B cell (primary cell): ENCODE measurements at regions not wholly inside any gene's neighbourhood (a gene's known extent, or its start where the extent isn't known, plus 50 kb on each side); places are given as distances from the start of the nearest gene placed in this dataset.

ENCODE experiments used
- ATAC-seq: fragments of 200-7000 bp; cut with Tn5 transposase; one replicate; pipeline ENCODE4 v1.10.0; 2021; ENCODE audit warnings: low read depth, mild to moderate bottlenecking, moderate number of reproducible peaks, moderate library complexity
- CTCF ChIA-PET: fragments of 350-600 bp; sonication (Branson Sonifier 250); formaldehyde crosslinking; loops from one replicate; lab custom pipeline; 2021; ENCODE audit warnings: antibody characterized with exemption, inconsistent platforms; lab: Charles Lee
- POLR2A ChIA-PET: fragments of 350-600 bp; sonication (Branson Sonifier 250); formaldehyde crosslinking; loops from one replicate; lab custom pipeline; 2021; ENCODE audit warnings: antibody characterized with exemption; lab: Charles Lee
- DNase-seq: peaks from one replicate; pipeline ENCODE4 v3.0.0; 2013
- H2AFZ ChIP-seq: 2 replicates; pipeline ENCODE4 v1.6.1; 2012; ENCODE audit warnings: mild to moderate bottlenecking, low read depth, low read length; ENCODE audit not compliant: insufficient read depth, poor library complexity, severe bottlenecking
- H3K27ac ChIP-seq, 2 donors: 1 replicate in 1 of 2; 2 replicates in 1 of 2; pipeline ENCODE4 v1.5.1; 2012 to 2013; ENCODE audit warnings: low read length in 2 of 2, mild to moderate bottlenecking in 2 of 2, moderate library complexity in 1 of 2
- H3K27me3 ChIP-seq, 4 experiments: fragments of 200-600 bp in 1 of 4; sonication (generic) in 1 of 4; replicated peaks in 1 of 4; 1 replicate in 2 of 4; 2 replicates in 2 of 4; pipeline versions ENCODE4 v1.6.1 to v1.7.0; 2013 to 2016; ENCODE audit warnings: low read length in 3 of 4, mild to moderate bottlenecking in 2 of 4, mixed read lengths in 1 of 4, moderate library complexity in 1 of 4; ENCODE audit not compliant: insufficient read depth in 4 of 4, control insufficient read depth in 3 of 4; ENCODE audit errors: control extremely low read depth in 1 of 4
- H3K36me3 ChIP-seq, 2 experiments: replicated peaks in 1 of 2; 1 replicate in 1 of 2; 2 replicates in 1 of 2; pipeline versions ENCODE4 v1.6.1 to v1.7.1; 2013; ENCODE audit warnings: low read length in 1 of 2; ENCODE audit not compliant: insufficient read depth in 2 of 2, control insufficient read depth in 1 of 2; ENCODE audit errors: control extremely low read depth in 1 of 2, extremely low read depth in 1 of 2
- H3K4me1 ChIP-seq, 2 donors: fragments of 200-600 bp in 1 of 2; sonication (generic) in 1 of 2; 1 replicate in 1 of 2; 2 replicates in 1 of 2; pipeline versions ENCODE4 v1.5.1 to v1.6.1; 2013 to 2017; ENCODE audit warnings: low read length in 2 of 2; ENCODE audit not compliant: control insufficient read depth in 2 of 2, insufficient read depth in 2 of 2
- H3K4me2 ChIP-seq: replicated peaks from 2 replicates; pipeline ENCODE3; 2012; ENCODE audit warnings: mild to moderate bottlenecking, low read depth, low read length; ENCODE audit not compliant: poor library complexity, severe bottlenecking
- H3K4me3 ChIP-seq, 5 experiments: fragments of 200-600 bp in 1 of 5; sonication (generic) in 1 of 5; 1 replicate in 3 of 5; 2 replicates in 2 of 5; pipeline versions ENCODE4 v1.5.1 to v1.7.0; 2011 to 2016; ENCODE audit warnings: low read length in 4 of 5, mild to moderate bottlenecking in 4 of 5, low read depth in 2 of 5, control low read depth in 1 of 5, moderate library complexity in 1 of 5; ENCODE audit not compliant: insufficient read depth in 1 of 5; ENCODE audit errors: control extremely low read depth in 1 of 5, extremely low read depth in 1 of 5
- H3K79me2 ChIP-seq: fragments of 200-600 bp; sonication (generic); one replicate; pipeline ENCODE4 v1.6.0; 2016; ENCODE audit warnings: low read length; ENCODE audit not compliant: control insufficient read depth, insufficient read depth
- H3K9ac ChIP-seq: fragments of 200-600 bp; sonication (generic); 2 replicates; pipeline ENCODE4 v1.6.1; 2017; ENCODE audit warnings: mild to moderate bottlenecking, low read length, moderate library complexity
- H3K9me3 ChIP-seq, 3 donors: one replicate each; pipeline versions ENCODE4 v1.6.1 to v1.7.1; 2013; ENCODE audit warnings: low read length in 2 of 3; ENCODE audit not compliant: control insufficient read depth in 2 of 3, insufficient read depth in 1 of 3; ENCODE audit errors: control extremely low read depth in 1 of 3
- H4K20me1 ChIP-seq: 2 replicates; pipeline ENCODE4 v1.6.0; 2012; ENCODE audit warnings: mild to moderate bottlenecking, low read length; ENCODE audit not compliant: insufficient read depth, control insufficient read depth, poor library complexity, severe bottlenecking
- H3K27ac Mint-ChIP-seq: one replicate; pipeline ENCODE4 v1.8.0; 2021; ENCODE audit warnings: mixed read lengths
- H3K27me3 Mint-ChIP-seq: one replicate; pipeline ENCODE4 v1.8.0; 2021; ENCODE audit warnings: mixed read lengths
- H3K4me1 Mint-ChIP-seq: one replicate; pipeline ENCODE4 v1.8.0; 2021; ENCODE audit warnings: mixed read lengths
- H3K4me3 Mint-ChIP-seq: one replicate; pipeline ENCODE4 v1.8.0; 2021; ENCODE audit warnings: mixed read lengths
- H3K9me3 Mint-ChIP-seq: one replicate; pipeline ENCODE4 v1.8.0; 2022; ENCODE audit warnings: mixed read lengths; ENCODE audit not compliant: insufficient read depth
- CTCF ChIP-seq: fragments of 200-600 bp; IDR thresholded peaks from one replicate; pipeline ENCODE4 v1.8.0; 2022; ENCODE audit warnings: antibody characterized with exemption, mild to moderate bottlenecking
- EZH2 ChIP-seq: IDR thresholded peaks from 2 replicates; pipeline ENCODE4 v1.6.1; 2012; ENCODE audit warnings: borderline replicate concordance, low read depth, mild to moderate bottlenecking, moderate library complexity, low read length; ENCODE audit not compliant: insufficient read depth, poor library complexity, severe bottlenecking
- WGBS: methylation state at CpG from one replicate; pipeline ENCODE4 v1.1.5; 2013; ENCODE audit warnings: missing lambda C conversion rate; ENCODE audit not compliant: insufficient coverage; 5-methylcytosine and 5-hydroxymethylcytosine counted together
- intact Hi-C: fragments of 100-400 bp; cut with micrococcal nuclease; formaldehyde crosslinking; loops from one replicate; pipeline ENCODE4 v1.10.0; 2022

GRCh38 chr18:68034296-68034695 lies 517.8 kb upstream of the DSEL start:
- intact Hi-C loops: no loop called here
- Histone ChIP-seq H3K4me3 (no peak overlapping the region), H4K20me1 (no peaks in the 10 kb centered on the region), H3K9me3 (no peaks in the 10 kb centered on the region), H3K27me3 (no peaks in the 10 kb centered on the region), H3K9ac (no peak overlapping the region), H3K36me3 (no peaks in the 10 kb centered on the region), H3K79me2 (no peaks in the 10 kb centered on the region), H3K27ac (no peak overlapping the region), H2AFZ (no peak overlapping the region), H3K4me1 (no peaks in the 10 kb centered on the region), H3K4me2 (no peak overlapping the region)
- no peak for ATAC-seq
- no peak for DNase-seq
- Mint-ChIP-seq H3K4me3 (no peak overlapping the region), H3K27me3 (no peaks in the 10 kb centered on the region), H3K27ac (no peak overlapping the region), H3K9me3 (no peaks in the 10 kb centered on the region), H3K4me1 (no peaks in the 10 kb centered on the region)
- no peak for TF ChIP-seq EZH2
- TF ChIP-seq CTCF: no peak
- POLR2A ChIA-PET: no interaction called here
- CTCF ChIA-PET: no interaction called here

- ATAC-seq: no peak
Measured at GRCh38 chr18:68033466-68033865, 516.9 kb upstream of the DSEL start.

More at GRCh38 chr18:68033466-68033865, 516.9 kb upstream of the DSEL start:
- no peak overlapping the region for H3K4me3 ChIP-seq
- Mint-ChIP-seq H3K4me3 (no peak overlapping the region), H3K9me3 (no peaks in the 10 kb centered on the region), H3K27me3 (no peaks in the 10 kb centered on the region), H3K4me1 (no peaks in the 10 kb centered on the region), H3K27ac (no peak overlapping the region)
- no peak for TF ChIP-seq EZH2
- no peak for TF ChIP-seq CTCF
- no peak overlapping the region for H3K27ac ChIP-seq
- ChIA-PET CTCF (no interaction called here), POLR2A (no interaction called here)
- H3K4me1 ChIP-seq: no peaks in the 10 kb centered on the region
- H4K20me1 ChIP-seq: no peaks in the 10 kb centered on the region
- 86% methylated on average over 4 of the region's 5 CpGs for WGBS
- H2AFZ ChIP-seq: no peak overlapping the region
- H3K9ac ChIP-seq: no peak overlapping the region
- no peak overlapping the region for H3K4me2 ChIP-seq
- H3K36me3 ChIP-seq: no peaks in the 10 kb centered on the region
- no peaks in the 10 kb centered on the region for H3K79me2 ChIP-seq
- H3K9me3 ChIP-seq: no peaks in the 10 kb centered on the region
- intact Hi-C loops: no loop called here
- DNase-seq: no peak
- no peaks in the 10 kb centered on the region for H3K27me3 ChIP-seq
